HUDEP-2 (cell line): ENCODE measurements at regions not wholly inside any gene's neighbourhood (a gene's known extent, or its start where the extent isn't known, plus 50 kb on each side); places are given as distances from the start of the nearest gene placed in this dataset.

Source experiments
- DNase-seq, 76 experiments: peaks; one replicate each; lab custom pipeline; 2025; ENCODE audit not compliant: unreplicated experiment in 76 of 76; lab: John Stamatoyannopoulos, UW

DNA sequence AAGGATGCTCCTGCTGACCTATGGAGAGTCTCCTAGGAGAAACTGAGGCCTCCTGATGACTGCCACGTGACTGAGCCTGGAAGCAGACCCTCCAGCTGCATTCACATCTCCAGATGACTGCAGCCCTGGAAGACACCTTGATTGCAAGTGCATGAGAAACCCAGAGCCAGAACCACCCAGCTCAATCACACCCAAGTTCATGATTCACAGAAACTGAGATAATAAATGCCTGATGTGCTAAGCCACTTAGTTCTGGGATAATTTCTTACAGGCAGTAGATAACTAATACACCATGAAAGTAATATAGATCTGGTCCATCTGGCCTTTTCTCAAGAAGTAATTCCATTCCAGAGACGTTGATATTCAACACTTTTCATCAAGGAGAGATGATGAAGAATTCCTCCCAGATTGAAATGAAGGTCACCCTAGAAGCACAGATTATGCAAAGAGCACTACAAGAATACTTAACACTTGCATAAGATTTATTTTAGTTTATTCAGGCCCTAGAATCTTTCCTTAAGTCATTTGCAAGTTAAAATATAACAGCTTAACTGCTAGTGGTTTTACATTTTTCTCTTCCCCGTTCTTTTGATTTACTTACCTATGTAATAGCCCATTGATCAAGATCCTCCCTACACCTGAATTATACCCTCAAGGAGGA is 208.2 kb upstream of the INHBA start:
- no peak for DNase-seq

GRCh38 chr7:41907444-41907843 is 204.6 kb upstream of the INHBA start:
- DNase-seq: no peak

DNA sequence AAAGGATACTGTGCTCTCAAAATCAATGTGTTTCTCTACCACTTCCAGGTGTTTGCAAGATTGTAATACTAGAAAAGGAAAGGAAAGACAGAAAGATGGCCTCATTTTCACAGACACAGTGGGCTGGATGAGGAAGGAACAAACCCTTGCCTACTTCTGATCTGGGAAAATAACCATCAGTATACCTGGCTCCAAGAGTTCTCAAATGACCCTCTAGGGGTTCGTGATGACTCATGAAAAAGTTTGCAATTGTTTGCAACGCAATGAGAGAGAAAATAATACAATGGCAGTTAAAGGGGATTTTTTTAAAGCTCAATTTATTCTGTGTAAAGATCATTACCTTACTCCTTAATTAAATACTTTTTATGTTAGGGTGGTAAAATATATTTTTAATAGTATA is 197.6 kb upstream of the INHBA start:
- no peak for DNase-seq

DNA sequence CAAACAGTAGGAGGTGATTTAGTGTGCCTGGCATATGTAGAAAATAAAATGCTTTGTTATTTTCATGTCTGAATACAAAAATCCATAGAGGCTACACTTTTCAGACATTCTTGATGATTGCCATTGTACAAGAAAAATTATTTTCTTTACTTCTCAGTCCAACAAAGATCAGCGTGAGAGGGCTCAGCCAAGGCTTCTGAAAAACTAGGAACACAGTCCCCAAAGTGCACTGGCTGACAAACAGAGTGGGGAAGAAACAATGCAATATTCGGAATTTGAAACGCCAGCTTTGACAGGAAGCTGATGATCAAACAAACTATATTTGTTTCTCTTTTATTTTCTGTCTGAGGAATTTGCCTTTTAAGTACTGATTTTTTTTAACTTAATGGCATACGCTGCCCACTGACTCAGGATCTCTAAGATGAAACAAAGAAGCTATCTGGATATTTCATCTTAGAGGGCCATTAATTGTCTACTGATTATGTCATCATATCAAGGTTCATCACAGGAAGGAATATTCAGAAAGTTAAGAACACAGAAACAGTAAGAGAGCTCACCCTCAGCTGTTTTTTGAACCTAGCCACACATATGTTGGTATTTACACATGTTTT is 197.0 kb upstream of the INHBA start:
- no peak for DNase-seq

GRCh38 chr7:41893656-41894055 is 190.8 kb upstream of the INHBA start:
- DNase-seq: no peak

- no peak for DNase-seq
Observed at GRCh38 chr7:41892356-41893100, 189.6 kb upstream of the INHBA start.

DNA sequence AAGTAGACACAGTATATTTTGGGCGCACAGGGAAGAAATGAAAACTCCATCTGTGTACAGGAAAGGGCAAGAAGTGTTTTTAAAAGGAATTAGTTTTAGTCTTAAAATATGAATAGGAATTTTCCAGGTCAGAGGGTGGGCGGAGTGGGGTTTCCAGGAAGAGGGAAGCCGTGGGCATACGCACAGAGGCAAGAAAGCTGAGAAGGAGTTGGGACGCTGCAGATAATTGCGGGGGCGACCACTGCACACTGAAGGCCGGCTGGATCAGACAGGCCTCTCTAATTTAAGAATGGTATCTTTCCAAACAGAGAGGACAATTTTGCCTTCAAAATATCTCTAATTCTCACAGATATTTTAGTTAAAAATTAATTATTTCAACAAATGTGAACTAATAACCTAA is 189.1 kb upstream of the INHBA start:
- DNase-seq: no peak

DNA sequence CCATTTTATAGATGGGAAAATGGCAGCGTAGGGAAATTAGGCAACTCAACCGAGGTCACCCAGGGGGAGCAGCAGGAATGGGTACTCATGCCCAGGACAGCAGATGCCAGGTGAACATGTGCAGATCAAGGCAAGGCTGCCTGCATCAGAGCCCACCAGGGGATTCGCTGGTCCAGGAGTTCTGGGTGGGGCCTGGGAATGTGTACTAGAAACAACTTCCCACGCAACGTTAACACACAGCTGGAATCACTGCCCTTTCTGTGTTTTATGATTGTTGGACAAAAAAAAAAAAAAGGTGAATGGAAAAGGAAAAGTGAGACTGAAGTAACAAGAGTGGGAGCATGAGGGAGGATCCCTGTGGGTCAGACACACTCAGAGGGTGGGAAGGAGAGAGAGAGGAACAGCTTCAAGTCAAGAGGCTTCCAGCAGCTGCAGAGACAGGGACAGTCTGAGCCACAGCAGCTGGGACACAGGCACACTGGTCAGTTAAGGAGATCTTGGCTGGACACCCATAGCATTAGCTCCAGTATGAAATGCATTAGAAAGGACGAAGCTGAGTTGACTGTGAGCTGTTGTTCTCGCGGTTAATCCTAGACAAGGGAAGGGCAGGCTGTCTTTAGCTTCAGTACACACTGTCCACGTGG is 187.9 kb upstream of the INHBA start:
- no peak for DNase-seq

- DNase-seq: no peak
Observed at GRCh38 chr7:41889472-41889871, 186.6 kb upstream of the INHBA start.

DNA sequence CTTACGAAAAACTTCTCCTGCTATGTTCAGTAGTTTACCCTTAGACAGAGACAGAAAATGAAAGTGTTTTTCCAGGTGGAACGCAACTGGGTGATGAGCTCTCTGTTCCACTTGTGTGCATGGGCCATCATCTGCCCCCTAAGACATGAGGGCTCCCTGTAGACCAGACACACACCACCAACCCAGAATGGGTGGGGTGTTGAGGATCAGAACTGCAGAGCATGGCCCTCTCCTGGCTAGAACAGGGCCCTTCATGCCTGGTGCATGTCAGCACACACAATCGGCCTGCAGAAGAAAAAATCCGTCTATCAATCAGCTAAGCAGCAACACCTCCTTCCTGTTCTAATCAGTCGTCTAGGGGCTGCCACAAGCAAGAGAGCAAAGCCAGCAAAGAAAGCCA is 186.2 kb upstream of the INHBA start:
- no peak for DNase-seq

DNA sequence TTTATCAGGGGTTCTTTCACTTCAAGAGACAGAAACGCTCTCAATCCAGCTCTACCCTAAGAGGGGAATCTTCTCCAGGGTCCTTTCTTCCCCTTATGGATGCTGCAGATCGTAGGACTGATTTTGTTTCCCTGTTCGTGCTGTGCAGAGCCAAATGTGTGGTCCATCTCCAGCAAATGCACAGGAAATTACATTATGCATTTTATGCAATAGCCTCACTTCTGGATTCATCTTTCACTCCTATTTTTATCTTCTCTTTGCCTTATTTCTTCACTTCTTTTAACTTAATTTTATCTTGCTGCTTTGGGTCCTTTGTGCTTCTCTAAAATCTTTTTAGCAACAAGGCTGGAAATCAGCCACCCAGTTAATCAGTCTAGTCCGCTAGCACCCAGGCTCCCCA is 184.5 kb upstream of the INHBA start:
- DNase-seq: no peak

GRCh38 chr7:41886901-41887311 is 184.0 kb upstream of the INHBA start:
- no peak for DNase-seq

DNA sequence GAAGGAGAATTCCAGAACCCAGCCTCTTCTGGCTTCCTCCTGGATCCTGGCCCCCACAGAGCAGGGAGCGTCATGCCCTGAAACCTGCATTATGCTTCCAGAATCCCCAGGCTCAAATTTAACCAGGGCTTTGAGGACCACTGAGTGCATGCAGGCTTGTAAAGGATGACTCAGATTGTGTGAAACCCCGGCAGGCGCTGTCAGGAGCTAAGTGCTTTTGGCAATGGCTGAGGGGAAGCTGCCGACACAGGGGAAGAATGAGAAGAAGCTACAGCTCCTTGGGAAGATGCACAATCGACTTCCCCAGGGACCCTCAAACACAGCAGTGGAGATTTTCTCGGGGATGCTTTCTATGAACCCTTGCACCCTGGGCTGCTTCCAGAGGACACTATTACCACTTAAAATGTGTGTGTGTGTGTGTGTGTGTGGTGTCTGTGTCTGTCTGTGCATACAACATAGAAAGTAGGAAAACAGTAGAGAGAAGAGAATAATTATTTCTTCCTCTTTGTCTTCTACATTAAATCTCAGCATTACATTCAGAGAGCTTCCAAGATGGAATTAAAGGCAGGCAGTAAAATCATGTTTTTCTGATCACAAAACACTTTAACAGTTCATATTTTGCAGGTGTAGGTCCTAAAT is 183.5 kb upstream of the INHBA start:
- no peak for DNase-seq

- no peak for DNase-seq
Observed at GRCh38 chr7:41885748-41886147, 182.9 kb upstream of the INHBA start.

- no peak for DNase-seq
Observed at GRCh38 chr7:41885078-41885477, 182.2 kb upstream of the INHBA start.

- DNase-seq: no peak
Observed at GRCh38 chr7:41882745-41883420, 180.0 kb upstream of the INHBA start.

- DNase-seq: no peak
Observed at GRCh38 chr7:41882256-41882655, 179.4 kb upstream of the INHBA start.

DNA sequence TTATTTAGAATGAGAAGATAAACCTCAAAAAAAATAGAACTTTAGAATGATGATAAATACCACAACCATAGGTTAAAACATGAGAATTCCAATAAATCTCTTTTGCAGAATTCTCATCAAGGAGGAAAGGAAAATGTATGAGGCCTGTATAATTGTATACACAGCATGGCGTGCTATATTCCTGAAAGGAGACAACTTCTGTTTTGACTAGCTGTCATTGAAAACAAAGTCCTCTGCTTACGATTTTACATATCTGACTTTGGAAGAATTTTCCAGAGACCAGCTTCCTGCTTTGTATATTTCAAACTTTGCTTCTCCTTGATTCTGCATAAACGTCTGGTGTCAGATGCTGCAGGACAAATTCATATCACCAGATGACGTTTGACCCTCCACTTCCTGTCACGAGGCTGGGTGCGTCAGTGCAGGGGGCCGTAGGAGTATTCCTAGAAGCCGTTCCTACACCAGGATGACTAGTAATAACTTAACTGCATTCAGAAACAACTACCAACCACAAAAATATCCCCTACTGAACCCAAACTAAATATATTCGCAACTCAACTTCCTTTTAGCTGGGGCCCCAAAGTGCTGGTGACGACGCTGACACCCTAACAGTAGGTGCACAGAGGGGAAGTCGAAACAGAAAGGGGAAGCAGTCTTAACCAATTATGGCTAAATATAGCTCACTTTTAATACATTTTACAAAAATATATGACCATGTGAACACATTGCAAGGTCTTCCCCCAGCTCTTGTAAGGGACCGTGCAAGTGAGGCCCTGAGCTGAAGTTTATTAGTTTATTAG is 178.6 kb upstream of the INHBA start:
- no peak for DNase-seq

GRCh38 chr7:41880107-41880506 is 177.2 kb upstream of the INHBA start:
- DNase-seq: no peak

- no peak for DNase-seq
Observed at GRCh38 chr7:41879403-41879802, 176.5 kb upstream of the INHBA start.
